HEK293T (cell line): ENCODE measurements at regions not wholly inside any gene's neighbourhood (a gene's known extent, or its start where the extent isn't known, plus 50 kb on each side); places are given as distances from the start of the nearest gene placed in this dataset.

ENCODE experiments used
- CTCF ChIA-PET: fragments of 350-600 bp; formaldehyde crosslinking; extraction: SDS; loops from one replicate; lab custom pipeline; 2021; ENCODE audit warnings: antibody characterized with exemption, inconsistent platforms; lab: Yijun Ruan, JAX
- POLR2A ChIA-PET: fragments of 350-600 bp; formaldehyde crosslinking; extraction: SDS; loops from one replicate; lab custom pipeline; 2020; ENCODE audit warnings: antibody characterized with exemption, inconsistent platforms; lab: Yijun Ruan, JAX
- DNase-seq: peaks from one replicate; pipeline ENCODE4 v3.0.0; 2012; ENCODE audit warnings: mixed read lengths; ENCODE audit errors: extremely low spot score
- ARNT ChIP-seq: fragments of 450-650 bp; IDR thresholded peaks from 2 replicates; pipeline ENCODE4 v1.6.1; 2017; ENCODE audit warnings: mild to moderate bottlenecking
- BHLHE40 ChIP-seq: fragments of 450-650 bp; IDR thresholded peaks from 2 replicates; pipeline ENCODE4 v1.6.1; 2016; ENCODE audit warnings: mild to moderate bottlenecking, moderate library complexity, borderline replicate concordance
- CTBP1 ChIP-seq: fragments of 450-650 bp; IDR thresholded peaks from 2 replicates; pipeline ENCODE4 v1.6.1; 2016; ENCODE audit warnings: borderline replicate concordance
- ELF4 ChIP-seq: fragments of 450-650 bp; IDR thresholded peaks from 2 replicates; pipeline ENCODE4 v1.6.1; 2017; ENCODE audit warnings: antibody characterized with exemption
- FOXA1 ChIP-seq: fragments of 450-650 bp; IDR thresholded peaks from 2 replicates; pipeline ENCODE4 v1.6.1; 2016; ENCODE audit warnings: mild to moderate bottlenecking
- FOXK2 ChIP-seq: fragments of 450-650 bp; IDR thresholded peaks from 2 replicates; pipeline ENCODE4 v1.6.1; 2016; ENCODE audit warnings: mild to moderate bottlenecking
- FOXM1 ChIP-seq: fragments of 450-650 bp; IDR thresholded peaks from 2 replicates; pipeline ENCODE4 v1.6.1; 2017; ENCODE audit warnings: mild to moderate bottlenecking, borderline replicate concordance
- HDGF ChIP-seq: fragments of 450-650 bp; IDR thresholded peaks from 2 replicates; pipeline ENCODE4 v1.6.1; 2017; ENCODE audit warnings: antibody characterized with exemption, borderline replicate concordance
- L3MBTL2 ChIP-seq: fragments of 450-650 bp; conservative IDR thresholded peaks from 2 replicates; pipeline ENCODE4 v1.6.1; 2016; ENCODE audit warnings: mild to moderate bottlenecking
- LEF1 ChIP-seq: fragments of 450-650 bp; IDR thresholded peaks from 2 replicates; pipeline ENCODE4 v1.6.1; 2017; ENCODE audit warnings: mild to moderate bottlenecking, borderline replicate concordance
- NFRKB ChIP-seq: fragments of 450-650 bp; IDR thresholded peaks from 2 replicates; pipeline ENCODE4 v1.6.1; 2016; ENCODE audit warnings: mild to moderate bottlenecking, moderate library complexity
- SP1 ChIP-seq: fragments of 450-650 bp; IDR thresholded peaks from 2 replicates; pipeline ENCODE4 v1.6.1; 2017
- SUZ12 ChIP-seq: fragments of 450-650 bp; IDR thresholded peaks from 2 replicates; pipeline ENCODE4 v1.6.1; 2016; ENCODE audit warnings: mild to moderate bottlenecking
- TARDBP ChIP-seq: fragments of 450-650 bp; IDR thresholded peaks from 2 replicates; pipeline ENCODE4 v1.6.1; 2016
- ZNF384 ChIP-seq: fragments of 450-650 bp; IDR thresholded peaks from 2 replicates; pipeline ENCODE4 v1.6.1; 2016
- TF ChIP-seq, protein P1 (sequence below): fragments of 450-650 bp; IDR thresholded peaks from 2 replicates; pipeline ENCODE4 v1.6.1; 2016

DNA sequence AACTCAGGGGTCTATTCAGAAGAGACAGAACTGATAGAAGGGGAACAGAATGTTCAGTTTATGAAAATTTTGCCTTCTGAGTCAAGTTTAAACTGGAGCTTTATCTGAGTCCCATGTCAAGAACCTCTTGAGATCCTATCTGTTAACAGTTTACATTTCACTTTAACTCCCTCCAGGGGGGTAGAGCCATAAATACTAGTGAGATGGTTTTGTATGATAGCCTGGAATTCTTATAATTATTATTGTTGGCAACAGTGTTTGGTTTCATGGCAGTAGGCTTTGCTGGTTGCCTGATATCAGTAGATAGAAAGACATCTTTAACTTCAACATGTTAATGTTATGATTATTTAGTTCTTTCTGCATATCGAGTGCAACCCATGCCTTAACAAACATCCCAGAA, 498.5 kb downstream of the INSC start:
- TF ChIP-seq NFRKB (no peak), L3MBTL2 (no peak), ZNF384 (no peak), ARNT (no peak), FOXK2 (no peak), HDGF (no peak), CTBP1 (peak; percentile 70; the same call in 1 of the 2 replicates), FOXA1 (no peak; the same call in 1 of the 2 replicates), ELF4 (no peak), BHLHE40 (no peak)
- TF ChIP-seq, protein P1, sequence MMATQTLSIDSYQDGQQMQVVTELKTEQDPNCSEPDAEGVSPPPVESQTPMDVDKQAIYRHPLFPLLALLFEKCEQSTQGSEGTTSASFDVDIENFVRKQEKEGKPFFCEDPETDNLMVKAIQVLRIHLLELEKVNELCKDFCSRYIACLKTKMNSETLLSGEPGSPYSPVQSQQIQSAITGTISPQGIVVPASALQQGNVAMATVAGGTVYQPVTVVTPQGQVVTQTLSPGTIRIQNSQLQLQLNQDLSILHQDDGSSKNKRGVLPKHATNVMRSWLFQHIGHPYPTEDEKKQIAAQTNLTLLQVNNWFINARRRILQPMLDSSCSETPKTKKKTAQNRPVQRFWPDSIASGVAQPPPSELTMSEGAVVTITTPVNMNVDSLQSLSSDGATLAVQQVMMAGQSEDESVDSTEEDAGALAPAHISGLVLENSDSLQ = peak; percentile 63
- ChIA-PET CTCF (interaction anchor here (1.0 to 1.5 kb wide), 2 partner anchors 14 to 17 kb away, joined by 3 to 5 read pairs; no protein-coding TSS in a partner anchor), POLR2A (interaction anchor here (1.3 kb wide), 1 partner anchor 992 kb away, joined by 3 read pairs; no protein-coding TSS in a partner anchor)
- DNase-seq = peak; percentile 29

DNA sequence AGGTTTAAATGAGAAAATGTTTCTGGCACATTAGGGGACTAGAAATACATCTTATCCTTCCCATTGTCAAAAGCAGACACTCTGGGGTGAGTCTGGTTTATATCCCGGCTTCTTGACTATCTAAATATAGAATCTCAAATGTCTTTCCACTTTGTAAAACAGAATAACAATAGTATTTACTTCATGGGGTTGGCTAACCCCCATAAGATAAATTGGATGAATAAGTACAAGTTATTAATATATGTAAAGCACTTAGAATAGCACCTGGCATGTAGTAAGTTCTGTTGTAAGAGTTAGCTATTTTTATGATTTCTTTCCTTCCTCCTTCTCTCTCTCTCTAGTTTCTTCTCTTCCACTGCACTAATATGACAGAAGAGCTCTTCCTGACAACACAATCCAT, 499.1 kb downstream of the INSC start:
- DNase-seq = no peak
- POLR2A ChIA-PET = no interaction called here
- CTCF ChIA-PET = interaction anchor here (1.0 kb wide), 1 partner anchor 13 kb away, joined by 3 read pairs; no protein-coding TSS in a partner anchor
- TF ChIP-seq ZNF384 = no peak
- TF ChIP-seq FOXA1 = no peak
- no peak for TF ChIP-seq L3MBTL2
- TF ChIP-seq NFRKB = no peak
- TF ChIP-seq SP1 = no peak
- no peak for TF ChIP-seq FOXK2
- no peak for TF ChIP-seq HDGF
- TF ChIP-seq, protein P1 = no peak
- TF ChIP-seq CTBP1 = no peak
- TF ChIP-seq TARDBP = no peak
- no peak for TF ChIP-seq ELF4
- TF ChIP-seq ARNT = no peak
- no peak for TF ChIP-seq BHLHE40
- TF ChIP-seq FOXM1 = no peak
- no peak for TF ChIP-seq LEF1
- no peak for TF ChIP-seq SUZ12

DNA sequence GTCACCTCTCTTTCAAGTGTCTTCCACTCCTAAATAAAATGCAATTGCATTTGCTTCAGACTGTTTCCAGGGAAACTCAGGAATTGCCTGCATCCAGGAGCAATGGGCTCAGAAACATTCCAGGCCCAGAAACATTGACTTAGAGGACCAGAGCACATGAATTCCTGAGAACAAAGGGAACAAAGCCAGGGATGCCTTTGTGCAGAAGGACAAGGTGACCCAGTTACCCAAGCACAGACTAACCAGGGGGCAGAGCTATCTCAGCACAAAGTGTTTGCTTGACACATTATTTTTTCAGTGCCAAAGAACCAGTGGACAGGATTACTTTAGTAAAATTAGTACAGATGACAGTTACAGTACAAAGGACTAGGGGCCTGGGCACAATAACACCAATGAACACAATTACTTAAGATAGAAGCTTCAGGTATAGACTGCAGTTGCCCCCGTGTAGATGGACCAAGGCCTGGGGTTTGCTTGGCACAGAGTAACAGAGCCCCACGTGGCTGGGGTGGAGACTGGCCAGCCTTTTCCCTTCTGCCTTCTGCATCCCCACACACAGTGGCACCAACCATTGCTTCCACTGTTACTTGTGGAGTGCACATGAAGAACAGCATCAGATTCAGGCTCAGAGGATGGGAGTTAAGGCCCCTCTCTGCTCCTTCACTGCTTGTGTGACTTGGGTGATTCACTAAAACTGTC, 500.8 kb downstream of the INSC start:
- ChIA-PET POLR2A (no interaction called here), CTCF (interaction anchor here (1.1 kb wide), 1 partner anchor 14 kb away, joined by 3 read pairs; no protein-coding TSS in a partner anchor)
- no peak for TF ChIP-seq ARNT
- TF ChIP-seq FOXM1 = no peak
- TF ChIP-seq LEF1 = no peak
- TF ChIP-seq BHLHE40 = no peak
- no peak for TF ChIP-seq HDGF
- TF ChIP-seq ZNF384 = no peak
- no peak for TF ChIP-seq ELF4
- TF ChIP-seq SP1 = no peak
- no peak for DNase-seq

- TF ChIP-seq ARNT (no peak), SUZ12 (no peak), TARDBP (no peak), L3MBTL2 (no peak), LEF1 (no peak), FOXA1 (no peak), ZNF384 (no peak), NFRKB (no peak), FOXK2 (no peak), CTBP1 (no peak), FOXM1 (no peak), ELF4 (no peak), BHLHE40 (no peak), SP1 (no peak), HDGF (no peak)
- TF ChIP-seq, protein P1 = no peak
- DNase-seq = no peak
- POLR2A ChIA-PET = no interaction called here
- CTCF ChIA-PET = interaction anchor here (0.6 to 1.1 kb wide), 2 partner anchors 13 to 998 kb away, joined by 3 read pairs; no protein-coding TSS in a partner anchor
These were observed 501.7 kb downstream of the INSC start for GRCh38 chr11:15616130-15617105.

DNA sequence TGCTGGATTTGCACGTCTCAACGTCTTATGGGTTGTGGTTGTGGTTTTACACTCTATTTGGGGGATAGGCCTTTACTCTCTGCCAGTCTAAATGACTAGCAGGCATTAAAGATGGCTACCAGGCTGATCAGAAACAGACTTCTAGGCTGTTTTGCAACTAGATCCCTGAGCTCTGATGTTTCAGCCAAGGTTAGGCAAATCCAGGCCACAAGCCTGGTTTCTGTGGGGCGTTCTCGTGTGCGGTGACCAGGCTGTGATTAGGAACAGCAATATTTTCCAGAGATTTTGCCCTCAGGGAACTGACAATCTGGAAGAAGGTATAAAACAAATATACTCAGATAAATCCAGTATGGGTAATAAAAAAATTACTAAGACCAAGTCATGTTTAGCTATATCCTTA, 502.4 kb downstream of the INSC start:
- TF ChIP-seq ZNF384 (no peak), SP1 (no peak)
- DNase-seq = no peak
- ChIA-PET POLR2A (no interaction called here), CTCF (interaction anchor here (0.6 kb wide), 1 partner anchor 578 kb away, joined by 3 read pairs; no protein-coding TSS in a partner anchor)
